Activated naive CD4-positive, alpha-beta T cell treated with anti-CD3 and anti-CD28 coated beads, Interleukin-2, amount 10 ng/mL, durations not matched to agents 7 days and 5 days (primary cell): ENCODE measurements at regions not wholly inside any gene's neighbourhood (a gene's known extent, or its start where the extent isn't known, plus 50 kb on each side); places are given as distances from the start of the nearest gene placed in this dataset.

Experiments used
- CTCF ChIA-PET: fragments of 350-600 bp; sonication (Branson Sonifier 250); formaldehyde crosslinking; loops from one replicate; lab custom pipeline; 2021; ENCODE audit warnings: antibody characterized with exemption; lab: Charles Lee
- DNase-seq: peaks from one replicate; pipeline ENCODE4 v3.0.0-alpha.2; 2020
- H3K27ac Mint-ChIP-seq: one replicate; pipeline ENCODE4 v1.8.0; 2021; ENCODE audit warnings: mild to moderate bottlenecking, moderate library complexity, mixed read lengths
- H3K27me3 Mint-ChIP-seq: one replicate; pipeline ENCODE4 v1.8.0; 2021; ENCODE audit warnings: mild to moderate bottlenecking, mixed read lengths
- H3K36me3 Mint-ChIP-seq: one replicate; pipeline ENCODE4 v1.8.0; 2021; ENCODE audit warnings: mixed read lengths
- H3K4me1 Mint-ChIP-seq: one replicate; pipeline ENCODE4 v1.8.0; 2021; ENCODE audit warnings: mixed read lengths
- H3K4me3 Mint-ChIP-seq: one replicate; pipeline ENCODE4 v1.8.0; 2021; ENCODE audit warnings: mild to moderate bottlenecking, moderate library complexity, mixed read lengths
- H3K9me3 Mint-ChIP-seq: one replicate; pipeline ENCODE4 v1.8.0; 2021; ENCODE audit warnings: mixed read lengths

GRCh38 chr14:98131406-98131805 lies 1140.6 kb downstream of the BCL11B start:
- CTCF ChIA-PET = interaction anchor here (1.0 kb wide), 1 partner anchor 11 kb away, joined by 3 read pairs; no protein-coding TSS in a partner anchor
- H3K9me3 Mint-ChIP-seq = no peaks in the 10 kb centered on the region
- no peak overlapping the region for H3K27ac Mint-ChIP-seq
- H3K36me3 Mint-ChIP-seq = no peaks in the 10 kb centered on the region
- no peaks in the 10 kb centered on the region for H3K27me3 Mint-ChIP-seq
- H3K4me3 Mint-ChIP-seq = no peak overlapping the region
- DNase-seq = no peak
- peaks cover 29% of the 10 kb centered on the region for H3K4me1 Mint-ChIP-seq

- Mint-ChIP-seq H3K4me1 (peaks cover 53% of the 10 kb centered on the region), H3K36me3 (no peaks in the 10 kb centered on the region), H3K27ac (no peak overlapping the region), H3K9me3 (no peaks in the 10 kb centered on the region), H3K27me3 (no peaks in the 10 kb centered on the region), H3K4me3 (no peak overlapping the region)
- CTCF ChIA-PET = interaction anchor here (0.6 to 9.7 kb wide), 3 partner anchors 155 to 1134 kb away, joined by 3 to 105 read pairs (median 3); no protein-coding TSS in a partner anchor
- no peak for DNase-seq
These were observed 1138.2 kb downstream of the BCL11B start for GRCh38 chr14:98133806-98134205.

- H3K36me3 Mint-ChIP-seq = no peaks in the 10 kb centered on the region
- H3K27ac Mint-ChIP-seq = peak overlapping the region; percentile 96
- DNase-seq = peak; percentile 62
- H3K27me3 Mint-ChIP-seq = no peaks in the 10 kb centered on the region
- H3K4me1 Mint-ChIP-seq = peaks cover 75% of the 10 kb centered on the region
- CTCF ChIA-PET = interaction anchor here (0.7 to 9.7 kb wide), 16 partner anchors 16 to 1129 kb away, joined by 3 to 105 read pairs (median 4); no protein-coding TSS in a partner anchor
- H3K4me3 Mint-ChIP-seq = peak overlapping the region; percentile 74
- no peaks in the 10 kb centered on the region for H3K9me3 Mint-ChIP-seq
These were observed 1135.8 kb downstream of the BCL11B start for GRCh38 chr14:98136012-98136789.

- H3K36me3 Mint-ChIP-seq = no peaks in the 10 kb centered on the region
- DNase-seq = peak; percentile 23
- peaks cover 80% of the 10 kb centered on the region for H3K4me1 Mint-ChIP-seq
- H3K27ac Mint-ChIP-seq = peak overlapping the region; percentile 96
- peak overlapping the region; percentile 74 for H3K4me3 Mint-ChIP-seq
- H3K9me3 Mint-ChIP-seq = no peaks in the 10 kb centered on the region
- CTCF ChIA-PET = interaction anchor here (0.7 to 9.7 kb wide), 25 partner anchors 7 to 1137 kb away, joined by 3 to 105 read pairs (median 3); partner anchors contain the start of gene BCL11B
- H3K27me3 Mint-ChIP-seq = no peaks in the 10 kb centered on the region
These were observed 1134.6 kb downstream of the BCL11B start for GRCh38 chr14:98137131-98138025.

GRCh38 chr14:98138666-98139065 lies 1133.3 kb downstream of the BCL11B start:
- Mint-ChIP-seq H3K36me3 (no peaks in the 10 kb centered on the region), H3K27ac (peak overlapping the region; percentile 96), H3K9me3 (no peaks in the 10 kb centered on the region), H3K4me1 (peaks cover 89% of the 10 kb centered on the region), H3K27me3 (no peaks in the 10 kb centered on the region), H3K4me3 (peak overlapping the region; percentile 74)
- DNase-seq = peak; percentile 77
- CTCF ChIA-PET = interaction anchor here (0.7 to 9.7 kb wide), 20 partner anchors 17 to 1133 kb away, joined by 3 to 105 read pairs (median 5); partner anchors contain the start of gene BCL11B

- no peaks in the 10 kb centered on the region for H3K9me3 Mint-ChIP-seq
- H3K36me3 Mint-ChIP-seq = peaks cover 5% of the 10 kb centered on the region
- peak overlapping the region; percentile 68 for H3K4me3 Mint-ChIP-seq
- H3K4me1 Mint-ChIP-seq = peaks cover 84% of the 10 kb centered on the region
- peak overlapping the region; percentile 88 for H3K27ac Mint-ChIP-seq
- H3K27me3 Mint-ChIP-seq = no peaks in the 10 kb centered on the region
- CTCF ChIA-PET = interaction anchor here (0.5 to 9.7 kb wide), 14 partner anchors 29 to 1131 kb away, joined by 3 to 105 read pairs (median 5); partner anchors contain the start of gene BCL11B
- DNase-seq = no peak
These were observed 1131.0 kb downstream of the BCL11B start for GRCh38 chr14:98140862-98141530.

- Mint-ChIP-seq H3K27ac (no peak overlapping the region), H3K27me3 (no peaks in the 10 kb centered on the region), H3K4me3 (no peak overlapping the region), H3K4me1 (peaks cover 59% of the 10 kb centered on the region), H3K36me3 (peaks cover 5% of the 10 kb centered on the region), H3K9me3 (no peaks in the 10 kb centered on the region)
- no peak for DNase-seq
- CTCF ChIA-PET = interaction anchor here (9.7 kb wide), 1 partner anchor 165 kb away, joined by 105 read pairs; no protein-coding TSS in a partner anchor
These were observed 1128.4 kb downstream of the BCL11B start for GRCh38 chr14:98143566-98143965.

GRCh38 chr14:98144964-98145363 lies 1127.0 kb downstream of the BCL11B start:
- CTCF ChIA-PET = interaction anchor here (0.9 kb wide), 1 partner anchor 24 kb away, joined by 3 read pairs; no protein-coding TSS in a partner anchor
- peaks cover 45% of the 10 kb centered on the region for H3K4me1 Mint-ChIP-seq
- no peak overlapping the region for H3K27ac Mint-ChIP-seq
- H3K4me3 Mint-ChIP-seq = no peak overlapping the region
- peaks cover 6% of the 10 kb centered on the region for H3K36me3 Mint-ChIP-seq
- H3K9me3 Mint-ChIP-seq = no peaks in the 10 kb centered on the region
- H3K27me3 Mint-ChIP-seq = no peaks in the 10 kb centered on the region
- DNase-seq = no peak

GRCh38 chr14:98146416-98146815 lies 1125.6 kb downstream of the BCL11B start:
- H3K4me1 Mint-ChIP-seq = peaks cover 40% of the 10 kb centered on the region

GRCh38 chr14:98154254-98154653 lies 1117.7 kb downstream of the BCL11B start:
- peaks cover 9% of the 10 kb centered on the region for H3K36me3 Mint-ChIP-seq
- H3K27me3 Mint-ChIP-seq = no peaks in the 10 kb centered on the region
- H3K27ac Mint-ChIP-seq = no peak overlapping the region
- DNase-seq = no peak
- H3K4me3 Mint-ChIP-seq = no peak overlapping the region
- CTCF ChIA-PET = no interaction called here
- peaks cover 5% of the 10 kb centered on the region for H3K9me3 Mint-ChIP-seq
- peaks cover 30% of the 10 kb centered on the region for H3K4me1 Mint-ChIP-seq

More at GRCh38 chr14:98146416-98146815, 1125.6 kb downstream of the BCL11B start:
- H3K27ac Mint-ChIP-seq = no peak overlapping the region
- peaks cover 11% of the 10 kb centered on the region for H3K36me3 Mint-ChIP-seq
- no peak overlapping the region for H3K4me3 Mint-ChIP-seq
- DNase-seq = no peak
- CTCF ChIA-PET = no interaction called here
- peaks cover 5% of the 10 kb centered on the region for H3K9me3 Mint-ChIP-seq
- no peaks in the 10 kb centered on the region for H3K27me3 Mint-ChIP-seq

GRCh38 chr14:98156411-98156810 lies 1115.6 kb downstream of the BCL11B start:
- Mint-ChIP-seq H3K36me3 (peaks cover 3% of the 10 kb centered on the region), H3K27me3 (no peaks in the 10 kb centered on the region), H3K27ac (no peak overlapping the region), H3K9me3 (no peaks in the 10 kb centered on the region), H3K4me3 (no peak overlapping the region), H3K4me1 (peaks cover 22% of the 10 kb centered on the region)
- no peak for DNase-seq
- CTCF ChIA-PET = interaction anchor here (0.6 to 1.1 kb wide), 2 partner anchors 17 to 178 kb away, joined by 3 read pairs; no protein-coding TSS in a partner anchor

- DNase-seq = no peak
- H3K4me1 Mint-ChIP-seq = peaks cover 45% of the 10 kb centered on the region
- H3K27me3 Mint-ChIP-seq = no peaks in the 10 kb centered on the region
- H3K36me3 Mint-ChIP-seq = peaks cover 5% of the 10 kb centered on the region
- no peaks in the 10 kb centered on the region for H3K9me3 Mint-ChIP-seq
- CTCF ChIA-PET = no interaction called here
- H3K27ac Mint-ChIP-seq = no peak overlapping the region
- H3K4me3 Mint-ChIP-seq = no peak overlapping the region
These were observed 1111.1 kb downstream of the BCL11B start for GRCh38 chr14:98160901-98161300.

- DNase-seq = no peak
- H3K27me3 Mint-ChIP-seq = no peaks in the 10 kb centered on the region
- H3K36me3 Mint-ChIP-seq = peaks cover 7% of the 10 kb centered on the region
- H3K4me3 Mint-ChIP-seq = no peak overlapping the region
- CTCF ChIA-PET = no interaction called here
- peaks cover 45% of the 10 kb centered on the region for H3K4me1 Mint-ChIP-seq
- H3K27ac Mint-ChIP-seq = no peak overlapping the region
- H3K9me3 Mint-ChIP-seq = no peaks in the 10 kb centered on the region
These were observed 1110.6 kb downstream of the BCL11B start for GRCh38 chr14:98161356-98161755.
